HuH-7.5 (cell line): ENCODE measurements at regions not wholly inside any gene's neighbourhood (a gene's known extent, or its start where the extent isn't known, plus 50 kb on each side); places are given as distances from the start of the nearest gene placed in this dataset.
"Not testable (repeated sequence)": the region's sequence is repeated elsewhere in the genome, so short reads cannot be mapped to it uniquely, and the experiment has no call there.

Experiments
- DNase-seq: peaks from one replicate; pipeline ENCODE4 v3.0.0; 2011; ENCODE audit warnings: low spot score

DNA sequence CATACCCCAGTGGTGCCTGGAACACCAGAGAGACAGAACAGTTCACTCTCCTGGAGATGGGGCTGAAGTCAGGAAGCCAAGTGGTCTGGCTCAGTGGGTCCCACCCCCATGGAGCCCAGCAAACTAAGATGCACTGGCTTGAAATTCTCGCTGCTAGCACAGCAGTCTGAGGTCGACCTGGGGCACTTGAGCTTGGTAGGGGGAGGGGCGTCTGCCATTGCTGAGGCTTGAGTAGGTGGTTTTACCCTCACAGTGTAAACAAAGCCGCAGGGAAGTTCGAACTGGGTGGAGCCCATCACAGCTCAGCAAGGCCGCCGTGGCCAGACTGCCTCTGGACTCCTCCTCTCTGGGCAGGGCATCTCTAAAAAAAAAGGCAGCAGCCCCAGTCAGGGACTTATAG is 272.0 kb downstream of the KLF13 start:
- DNase-seq = no peak

DNA sequence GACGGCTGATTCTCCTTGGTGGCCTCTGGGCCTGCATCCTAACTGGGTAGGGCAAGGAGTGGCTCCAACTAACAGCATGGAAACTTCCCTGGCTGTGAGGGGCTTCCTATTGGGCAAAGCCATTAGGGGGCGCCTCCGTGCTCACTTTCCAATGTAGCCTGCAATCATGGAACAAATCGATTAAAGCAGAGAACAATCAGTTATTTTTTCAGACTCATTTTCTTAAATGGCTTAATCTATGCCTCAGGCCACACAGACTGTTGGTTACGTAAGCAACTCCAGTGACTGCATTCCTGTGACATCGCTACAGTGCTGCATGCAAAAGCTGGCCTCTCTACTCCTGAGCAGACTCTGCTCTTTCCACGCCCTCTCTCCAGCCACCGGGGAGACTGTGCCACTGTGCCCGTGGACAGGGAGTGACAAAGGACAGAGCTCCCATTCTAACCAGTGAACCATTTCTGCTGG is 278.9 kb downstream of the KLF13 start:
- DNase-seq = no peak

DNA sequence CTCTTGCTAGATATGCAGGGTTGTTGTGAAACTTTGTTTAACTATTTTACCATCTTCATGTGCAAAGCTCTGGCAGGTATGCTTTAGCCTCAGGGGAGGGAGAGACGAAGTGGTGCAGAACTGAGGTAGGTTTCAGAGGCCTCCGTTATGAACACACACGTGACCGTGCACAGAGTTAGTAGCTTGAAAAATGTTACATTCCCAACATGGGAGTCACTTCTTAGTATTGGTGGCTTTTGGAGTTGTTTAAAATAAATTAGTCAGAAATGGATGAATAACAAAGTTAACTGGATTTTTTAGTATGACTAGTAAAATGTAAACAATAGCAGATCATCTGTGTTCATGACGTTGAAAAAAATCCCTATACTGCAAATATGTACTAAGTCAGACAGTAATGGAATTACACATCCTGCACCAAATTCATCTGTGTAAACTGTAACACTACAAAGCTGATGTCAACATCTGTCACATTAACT is 279.6 kb downstream of the KLF13 start:
- no peak for DNase-seq

DNA sequence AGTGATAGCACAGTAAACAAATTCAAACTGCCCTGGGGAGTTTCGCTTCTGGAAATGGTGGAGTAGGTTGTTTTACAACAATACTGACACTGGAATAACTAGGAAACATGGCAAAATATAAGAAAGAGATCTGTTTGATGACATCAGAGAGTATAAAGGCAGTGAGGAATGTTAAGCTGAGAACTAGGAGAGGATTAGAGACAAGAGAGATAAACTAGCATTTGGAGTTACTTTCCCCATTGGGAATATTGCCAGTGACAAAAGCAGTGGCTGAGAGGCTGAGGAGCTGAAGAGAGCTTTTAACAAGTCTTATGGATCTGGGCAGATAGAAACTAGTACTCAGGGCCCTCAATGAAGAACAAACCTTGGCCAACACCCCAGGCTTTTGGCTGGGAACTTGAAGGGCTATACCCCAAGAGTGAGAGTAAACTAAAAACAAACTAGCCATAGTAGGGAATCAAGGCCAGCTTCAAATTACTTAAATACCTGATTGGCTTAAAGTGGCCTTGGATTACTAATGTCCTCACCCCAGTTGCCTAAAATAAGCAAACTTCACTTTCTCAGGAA is 280.4 kb downstream of the KLF13 start:
- no peak for DNase-seq

DNA sequence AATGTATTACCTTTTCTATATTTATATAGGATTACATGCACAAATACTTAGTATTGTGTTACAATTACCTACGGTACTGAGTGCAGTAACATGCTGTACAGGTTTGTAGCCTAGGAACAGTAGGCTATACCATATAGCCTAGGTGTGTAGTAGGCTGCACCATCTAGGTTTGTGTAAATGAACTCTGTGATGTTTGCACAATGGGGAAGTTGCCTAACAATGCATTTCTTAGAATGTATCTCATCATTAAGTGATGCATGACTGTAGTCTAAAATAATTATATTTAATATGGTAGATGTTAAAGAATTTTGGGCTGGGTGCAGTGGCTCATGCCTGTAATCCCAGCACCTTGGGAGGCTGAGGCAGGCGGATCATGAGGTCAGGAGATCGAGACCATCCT is 281.0 kb downstream of the KLF13 start:
- DNase-seq = no peak

DNA sequence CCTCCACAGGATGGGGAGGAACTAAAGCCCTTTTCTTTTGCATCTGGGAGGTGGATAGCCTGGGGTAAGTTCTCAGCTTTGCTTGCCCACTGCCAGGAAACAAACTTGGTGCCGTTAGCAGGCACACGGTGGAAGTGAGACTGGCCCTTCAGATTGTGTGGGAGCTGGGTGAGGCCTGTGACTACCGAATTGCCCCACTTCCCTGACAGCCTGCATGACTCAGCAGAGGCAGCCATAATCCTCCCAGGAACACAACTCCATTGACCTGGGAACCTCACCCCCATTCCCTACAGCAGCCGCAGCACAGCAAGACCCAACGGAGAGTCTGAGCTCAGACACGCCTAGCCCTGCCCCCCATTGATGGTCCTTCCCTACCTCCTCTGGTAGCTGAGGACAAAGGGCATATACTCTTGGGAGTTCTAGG is 282.6 kb downstream of the KLF13 start:
- no peak for DNase-seq

DNA sequence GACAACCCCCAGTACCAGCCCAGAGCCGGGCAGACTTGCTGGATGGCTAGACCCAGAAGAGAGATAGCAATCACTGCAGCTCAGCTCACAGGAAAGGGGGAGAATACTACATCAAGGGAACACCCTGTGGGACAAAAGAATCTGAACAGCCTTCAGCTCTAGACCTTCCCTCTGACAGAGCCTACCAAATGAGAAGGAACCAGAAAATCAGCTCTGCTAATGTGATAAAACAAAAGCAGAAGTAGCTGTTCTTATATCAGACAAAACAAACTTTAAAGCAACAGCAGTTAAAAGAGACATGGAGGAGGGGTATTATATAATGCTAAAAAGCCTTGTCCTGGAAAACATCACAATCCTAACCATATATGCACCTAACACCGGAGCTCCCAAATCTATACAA is 283.3 kb downstream of the KLF13 start:
- DNase-seq = no peak

DNA sequence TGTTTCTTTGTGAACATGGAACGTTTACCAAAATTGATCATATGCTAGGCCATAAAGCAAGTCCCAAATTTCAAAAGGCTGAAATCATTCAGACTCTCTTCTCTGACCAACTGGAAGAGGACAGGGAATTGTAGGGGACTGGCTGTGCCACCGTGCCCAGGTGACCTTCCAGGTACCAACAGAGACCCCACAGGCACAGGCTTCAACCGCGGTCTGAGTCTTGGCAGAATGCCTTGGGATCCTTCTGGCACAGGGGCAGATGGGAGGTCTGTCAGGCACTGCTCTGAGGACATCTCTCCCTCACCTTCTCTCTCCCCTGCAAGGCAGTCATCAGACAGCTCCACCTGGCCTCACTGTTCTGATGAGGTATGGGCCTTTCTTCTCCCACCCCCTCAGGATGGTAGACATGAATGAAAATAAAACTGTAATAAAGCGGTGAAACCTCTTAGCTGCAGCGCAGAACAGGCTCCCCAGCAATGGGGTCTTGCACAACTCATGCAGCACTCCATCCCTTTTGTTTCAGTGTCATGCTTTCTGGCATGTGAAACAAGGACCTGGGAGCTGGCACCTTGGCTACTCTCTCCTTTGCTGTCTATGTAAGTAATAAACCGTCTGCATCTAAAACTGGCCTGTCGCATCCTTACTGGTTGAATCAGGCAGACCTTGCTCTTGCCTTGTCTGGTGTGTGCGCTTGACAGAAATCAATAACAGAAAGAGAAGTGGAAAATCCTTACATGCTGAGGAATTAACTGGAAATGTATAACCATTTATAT is 289.2 kb downstream of the KLF13 start:
- no peak for DNase-seq

DNA sequence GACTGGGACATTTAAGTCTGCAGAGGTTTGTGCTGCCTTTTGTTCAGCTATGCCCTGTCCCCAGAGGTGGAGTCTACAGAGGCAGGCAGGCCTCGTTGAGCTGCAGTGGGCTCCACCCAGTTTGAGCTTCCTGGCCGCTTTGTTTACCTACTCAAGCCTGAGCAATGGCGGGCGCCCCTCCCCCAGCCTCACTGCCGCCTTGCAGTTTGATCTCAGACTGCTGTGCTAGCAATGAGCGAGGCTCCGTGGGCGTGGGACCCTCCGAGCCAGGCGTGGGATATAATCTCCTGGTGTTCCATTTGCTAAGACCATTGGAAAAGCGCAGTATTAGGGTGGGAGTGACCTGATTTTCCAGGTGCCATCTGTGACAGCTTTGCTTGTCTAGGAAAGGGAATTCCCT is 296.7 kb downstream of the KLF13 start:
- DNase-seq = not testable (repeated sequence)

DNA sequence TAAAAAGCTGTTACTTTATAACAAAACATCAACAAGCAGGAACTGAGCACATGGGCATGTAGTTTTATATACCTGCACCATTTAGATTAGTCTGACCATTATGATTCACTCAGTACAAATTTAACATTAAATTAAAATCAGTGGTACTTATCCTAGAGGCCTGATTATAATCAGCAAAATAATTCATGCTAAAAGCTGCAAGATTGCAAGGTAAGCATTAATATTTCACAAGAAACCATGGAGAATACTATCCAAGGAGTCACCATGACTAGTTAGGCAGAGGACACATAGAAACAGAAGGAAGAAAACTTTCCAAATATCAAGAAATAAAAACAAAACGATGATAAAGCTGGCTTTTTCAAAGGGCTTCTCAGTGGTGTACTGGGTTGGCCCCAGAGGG is 297.5 kb downstream of the KLF13 start:
- not testable (repeated sequence) for DNase-seq

DNA sequence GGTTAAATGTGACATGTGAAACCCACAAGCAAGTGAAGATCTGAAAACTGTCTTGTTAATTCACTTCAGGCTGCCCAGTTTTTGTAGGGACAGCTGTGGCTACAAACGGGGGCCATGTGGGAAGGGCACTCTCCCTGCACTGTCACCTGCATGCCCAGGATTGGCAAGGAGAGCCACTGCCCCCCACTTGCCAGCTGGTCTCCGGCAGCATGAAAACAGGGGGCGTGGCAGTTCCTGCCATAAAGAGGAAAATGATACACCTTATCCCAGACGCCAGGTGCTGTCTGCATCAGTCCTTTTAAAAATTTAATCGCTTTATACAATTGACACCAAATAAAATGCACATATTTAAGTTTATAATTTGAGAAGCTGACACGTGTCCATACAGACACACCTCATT is 309.1 kb downstream of the KLF13 start:
- not testable (repeated sequence) for DNase-seq

DNA sequence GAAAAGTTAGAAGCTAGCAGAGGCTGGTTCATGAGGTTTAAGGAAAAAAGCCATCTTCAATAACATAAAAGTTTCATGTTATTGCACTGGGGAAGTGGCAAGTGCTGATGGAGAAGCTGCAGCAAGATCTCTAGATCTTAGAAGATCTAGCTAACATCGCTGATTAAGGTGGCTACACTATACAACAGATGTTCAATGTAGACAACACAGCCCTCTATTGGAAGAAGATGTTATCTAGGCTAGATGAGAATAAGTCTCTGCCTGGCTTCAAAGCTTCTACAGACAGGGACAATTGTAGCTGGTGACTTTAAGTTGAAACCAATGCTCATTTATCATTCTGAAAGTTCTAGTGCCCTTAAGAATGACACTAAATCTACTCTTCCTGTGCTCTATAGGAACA is 310.3 kb downstream of the KLF13 start:
- not testable (repeated sequence) for DNase-seq

DNA sequence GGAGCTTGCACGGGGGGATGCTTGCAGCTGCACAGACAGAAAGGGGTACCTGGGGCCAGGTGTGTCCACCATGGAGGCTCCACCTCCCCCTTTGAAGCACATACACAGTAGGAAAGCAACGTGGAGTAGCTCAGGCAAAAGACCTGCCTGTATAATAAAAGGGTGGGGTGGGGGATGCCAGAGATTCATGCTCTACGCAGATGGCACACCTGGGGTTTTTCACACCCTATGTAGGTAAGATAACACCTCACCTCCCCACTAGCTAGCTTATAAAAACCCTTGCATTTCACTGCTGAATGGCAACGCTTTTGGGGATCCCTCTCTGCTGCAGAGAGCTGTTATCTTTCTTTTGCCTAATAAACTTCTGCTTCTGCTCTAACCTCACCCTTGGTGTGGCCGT is 317.3 kb downstream of the KLF13 start:
- DNase-seq = not testable (repeated sequence)

DNA sequence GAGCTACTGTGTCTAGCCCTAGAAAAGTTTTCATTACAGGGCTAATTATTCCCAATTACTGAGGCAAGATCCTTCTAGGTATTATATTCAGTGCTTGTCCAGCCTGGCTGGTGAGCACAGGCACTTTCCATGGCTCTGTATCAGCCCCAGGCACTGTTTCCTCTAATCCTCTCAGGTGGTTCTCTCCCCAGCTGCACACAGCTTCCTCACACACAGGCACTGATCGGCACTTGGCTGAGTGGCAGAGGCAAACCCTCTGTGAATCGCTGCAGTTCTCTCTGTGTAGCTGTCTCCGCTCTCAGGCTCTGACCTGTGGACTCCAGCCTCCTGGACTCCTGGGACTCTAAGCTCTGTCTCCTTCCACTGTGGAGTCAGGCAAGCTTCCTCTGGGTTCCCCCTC is 318.1 kb downstream of the KLF13 start:
- DNase-seq = not testable (repeated sequence)

DNA sequence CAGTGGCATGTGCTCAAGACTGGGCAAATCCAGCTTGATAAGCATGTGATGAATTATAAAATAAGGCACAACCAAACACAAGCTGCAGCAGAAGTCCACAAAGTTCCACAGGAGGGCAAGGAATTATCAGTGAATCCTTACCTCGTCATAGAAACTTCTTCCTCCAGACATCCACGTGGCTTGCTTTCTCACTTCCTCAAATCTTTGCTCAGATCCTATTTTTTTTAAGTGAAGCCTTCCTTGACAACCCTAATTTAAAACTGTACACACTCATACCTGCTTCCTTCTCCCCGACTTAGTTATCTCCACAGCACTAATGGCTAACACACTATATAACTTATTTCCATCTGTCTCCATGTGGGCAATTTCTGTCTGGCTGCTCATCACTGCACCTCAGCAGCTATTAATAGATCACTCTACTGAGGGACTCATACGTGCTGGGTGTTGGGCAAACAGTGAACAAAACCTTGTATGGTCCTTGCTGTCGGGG is 320.7 kb downstream of the KLF13 start:
- DNase-seq = not testable (repeated sequence)

DNA sequence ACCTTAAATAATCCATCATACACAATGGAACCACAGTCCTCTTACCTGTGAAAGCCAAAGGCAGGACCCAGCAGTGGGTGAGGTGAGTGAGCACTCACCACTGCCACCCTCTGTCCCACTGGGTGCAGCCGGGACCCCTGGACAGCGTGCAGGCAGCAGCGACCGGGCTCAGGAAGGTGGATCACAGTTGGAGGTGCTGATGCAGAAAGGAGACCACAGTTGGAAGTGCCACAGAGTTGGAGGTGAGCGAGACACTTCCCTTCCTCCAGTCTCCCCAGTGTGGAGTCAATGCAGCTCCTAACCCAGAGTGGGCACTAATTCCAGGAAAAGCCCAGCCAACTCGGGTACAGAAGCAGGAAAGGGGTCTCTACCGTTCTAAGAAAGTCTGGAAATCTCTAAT is 323.0 kb downstream of the KLF13 start:
- DNase-seq = not testable (repeated sequence)

DNA sequence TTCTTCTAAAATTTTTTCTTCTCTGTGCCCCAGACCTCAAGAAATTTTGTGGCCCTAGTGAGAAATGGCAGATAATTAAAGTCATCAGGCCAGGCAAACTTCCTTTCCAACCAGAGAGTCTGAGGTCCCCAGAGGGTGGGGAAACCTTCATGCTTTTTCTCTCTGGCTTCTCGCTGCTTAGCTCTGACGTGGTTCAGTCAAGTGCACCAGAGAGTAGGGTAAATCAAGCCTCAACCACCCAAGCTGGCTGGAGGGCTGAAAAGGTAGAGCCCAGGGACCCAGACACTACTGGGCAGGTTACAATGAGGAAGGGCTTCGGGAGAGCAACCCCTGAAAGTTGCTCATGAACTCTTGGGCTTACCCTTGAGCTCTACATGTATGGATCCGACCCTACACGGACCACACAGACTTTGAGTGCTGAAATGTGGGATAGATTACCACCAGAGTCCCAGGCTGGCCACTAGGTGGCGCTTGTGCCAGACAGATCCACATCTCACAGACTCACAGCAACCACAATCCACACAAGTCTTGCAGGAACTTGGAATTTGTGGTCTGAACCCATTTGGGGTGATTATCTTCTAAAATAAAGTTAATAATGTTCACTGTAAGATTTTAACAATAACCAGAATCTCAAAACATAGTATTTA is 323.5 kb downstream of the KLF13 start:
- DNase-seq = not testable (repeated sequence)

DNA sequence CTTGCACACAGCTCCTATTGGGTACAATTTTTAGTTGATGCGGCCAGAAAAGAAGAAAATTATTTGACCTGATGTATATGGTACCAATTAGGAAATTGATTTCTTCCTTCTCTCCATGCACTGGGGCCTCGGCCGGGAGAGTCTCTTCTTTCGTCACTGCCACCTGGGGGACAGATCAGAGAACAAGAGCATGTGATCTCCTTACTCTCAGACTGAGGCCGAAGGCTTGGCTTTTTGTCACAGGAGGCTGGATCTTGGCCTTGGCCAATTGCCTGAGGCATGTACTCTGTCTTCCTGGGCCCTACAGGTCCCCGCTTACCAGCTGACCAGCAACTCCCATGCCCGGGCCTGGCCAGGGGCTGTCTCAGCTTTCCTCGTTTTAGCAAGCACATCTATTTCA is 330.3 kb downstream of the KLF13 start:
- not testable (repeated sequence) for DNase-seq

DNA sequence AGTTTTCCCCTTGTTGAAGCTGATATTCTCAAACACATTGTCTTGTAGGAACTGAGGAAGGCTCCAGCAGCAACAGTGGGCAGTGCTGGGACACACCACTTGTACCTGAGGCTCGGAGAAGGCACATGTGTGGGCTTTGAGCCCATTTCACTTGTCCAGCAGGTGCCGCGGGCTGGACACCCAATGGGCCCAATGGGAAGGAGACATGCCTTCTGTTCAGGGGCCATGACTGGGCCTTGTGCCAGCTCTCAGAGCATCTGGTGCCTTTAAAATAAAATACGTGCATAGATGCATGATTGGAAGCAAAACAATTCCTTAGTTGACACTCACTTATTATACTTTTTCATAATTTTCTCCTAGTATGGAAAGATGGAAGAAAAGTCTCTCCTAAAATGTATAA is 334.2 kb downstream of the KLF13 start:
- no peak for DNase-seq

DNA sequence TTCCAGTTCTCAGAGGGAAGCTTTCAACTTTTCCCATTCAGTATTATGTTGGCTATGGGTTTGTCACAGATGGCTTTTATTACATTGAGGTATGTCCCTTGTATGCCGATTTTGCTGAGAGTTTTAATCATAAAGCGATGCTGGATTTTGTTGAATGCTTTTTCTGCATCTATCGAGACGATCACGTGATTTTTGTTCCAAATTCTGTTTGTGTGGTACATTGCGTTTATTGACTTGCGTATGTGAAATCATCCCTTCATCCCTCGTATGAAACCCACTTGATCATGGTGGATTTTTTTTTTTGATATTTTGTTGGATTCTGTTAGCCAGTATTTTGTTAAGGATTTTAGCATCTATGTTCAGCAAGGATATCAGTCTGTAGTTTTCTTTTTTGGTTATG is 339.1 kb downstream of the KLF13 start:
- DNase-seq = not testable (repeated sequence)

DNA sequence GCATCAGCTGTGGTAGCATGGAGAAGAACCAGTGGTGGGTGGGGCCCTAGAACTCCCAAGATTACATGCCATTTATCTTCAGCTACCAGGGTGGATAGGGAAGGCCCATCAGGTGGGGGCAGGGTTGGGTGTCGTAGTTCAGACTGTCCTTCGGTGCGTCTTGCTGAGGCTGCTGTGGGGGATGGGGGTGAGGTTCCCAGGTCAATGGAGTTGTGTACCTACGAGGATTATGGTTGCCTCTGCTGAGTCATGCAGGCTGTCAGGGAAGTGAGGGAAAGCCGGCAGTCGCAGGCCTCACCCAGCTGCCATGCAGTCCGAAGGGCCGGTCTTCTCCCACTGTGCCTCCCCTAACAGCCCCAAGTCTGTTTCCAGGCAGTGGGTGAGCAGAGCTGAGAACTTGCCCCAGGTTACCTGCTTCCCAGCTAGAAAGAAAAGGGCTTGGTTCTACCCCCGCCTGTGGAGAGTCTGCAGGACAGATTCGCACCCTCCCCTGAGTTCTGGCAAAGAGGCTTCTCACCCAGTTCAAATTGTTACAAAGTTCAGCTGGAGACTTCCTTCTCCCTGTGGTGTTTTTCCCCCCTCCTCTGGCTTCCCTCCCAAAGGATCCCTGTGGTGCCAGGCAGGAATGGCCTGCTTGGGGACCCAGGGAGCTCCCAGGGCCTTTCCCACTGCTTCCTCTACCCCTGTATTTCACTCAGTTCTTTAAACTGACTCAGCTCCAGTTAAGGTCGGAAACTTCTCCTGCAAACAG is 342.7 kb downstream of the KLF13 start:
- DNase-seq = not testable (repeated sequence)

DNA sequence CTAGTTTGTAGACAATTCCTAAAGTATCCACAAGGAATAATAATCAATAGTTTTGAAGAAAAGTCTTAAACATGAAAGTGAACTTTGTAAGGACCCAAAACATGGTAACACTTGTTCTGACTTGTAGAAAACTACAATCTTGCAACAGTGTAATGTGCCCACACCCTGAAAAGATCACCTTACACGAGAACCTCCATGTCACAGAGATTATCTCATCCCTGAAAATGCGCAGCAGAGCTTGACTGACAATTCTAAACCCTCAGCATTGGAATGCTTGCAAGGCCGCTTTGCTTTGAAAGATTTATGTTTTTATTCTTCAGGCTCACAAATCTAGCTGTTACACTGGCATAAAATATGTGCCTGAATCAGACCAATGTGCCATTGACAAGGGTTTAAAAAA is 346.6 kb downstream of the KLF13 start:
- DNase-seq = not testable (repeated sequence)
